ENCODE measurements at regions not wholly inside any gene's neighbourhood (a gene's known extent, or its start where the extent isn't known, plus 50 kb on each side); places are given as distances from the start of the nearest gene placed in this dataset.

- DNase-seq = no peak
Observed at GRCh38 chr5:129821477-129822131, 73.7 kb downstream of the MINAR2 start.

DNA sequence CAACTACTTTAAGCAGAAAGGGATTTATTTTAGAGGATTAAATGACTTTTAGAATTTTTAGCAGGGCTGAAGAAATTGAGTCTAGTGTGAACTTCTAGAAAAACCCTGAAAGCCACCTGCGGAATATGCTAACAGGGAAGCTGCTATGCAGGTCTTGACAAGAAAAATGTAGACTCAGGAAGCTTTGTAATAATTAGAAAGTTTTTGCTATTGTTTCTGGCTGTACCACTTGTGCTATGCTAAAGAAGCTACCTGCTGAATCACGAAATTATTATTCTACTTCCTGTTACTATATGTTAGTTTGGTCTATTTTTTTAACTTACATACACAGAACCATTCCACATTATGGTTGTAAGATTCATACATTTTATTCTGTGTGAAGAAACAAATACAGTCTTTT is 74.0 kb upstream of the CHSY3 start:
- no peak for DNase-seq

- no peak for DNase-seq
Observed at GRCh38 chr5:129836321-129836720, 67.9 kb upstream of the CHSY3 start.

- no peak for DNase-seq
Observed at GRCh38 chr5:129844764-129845163, 59.5 kb upstream of the CHSY3 start.

GRCh38 chr5:129852747-129853352 is 51.4 kb upstream of the CHSY3 start:
- DNase-seq = peak; percentile 82

DNA sequence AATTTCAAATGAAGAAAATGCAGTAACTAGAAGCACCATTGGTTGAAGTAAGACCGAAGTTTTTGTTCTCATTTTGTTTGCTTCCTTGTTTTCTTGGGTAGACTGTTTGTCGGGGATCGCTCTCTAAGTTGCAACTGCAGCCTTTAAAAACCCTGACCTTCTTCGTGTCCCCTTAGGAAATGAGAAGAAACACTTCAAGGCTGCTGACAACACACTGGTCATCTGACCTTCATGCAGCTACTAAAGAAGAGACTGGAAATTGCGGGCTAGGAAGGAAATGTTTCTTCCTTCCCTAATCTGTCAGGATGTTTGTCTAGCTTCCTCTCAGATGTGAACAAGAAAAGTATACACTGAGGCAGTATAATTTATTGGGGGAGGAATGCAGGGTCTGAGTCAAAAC is 50.7 kb upstream of the CHSY3 start:
- DNase-seq = no peak

All from suppressor macrophage treated with lipopolysaccharide for 4 hours (primary cell).